GDM1 (cell line): ENCODE measurements at regions not wholly inside any gene's neighbourhood (a gene's known extent, or its start where the extent isn't known, plus 50 kb on each side); places are given as distances from the start of the nearest gene placed in this dataset.

Experiments
- DNase-seq: peaks from one replicate; lab custom pipeline; 2025; lab: John Stamatoyannopoulos, UW

DNA sequence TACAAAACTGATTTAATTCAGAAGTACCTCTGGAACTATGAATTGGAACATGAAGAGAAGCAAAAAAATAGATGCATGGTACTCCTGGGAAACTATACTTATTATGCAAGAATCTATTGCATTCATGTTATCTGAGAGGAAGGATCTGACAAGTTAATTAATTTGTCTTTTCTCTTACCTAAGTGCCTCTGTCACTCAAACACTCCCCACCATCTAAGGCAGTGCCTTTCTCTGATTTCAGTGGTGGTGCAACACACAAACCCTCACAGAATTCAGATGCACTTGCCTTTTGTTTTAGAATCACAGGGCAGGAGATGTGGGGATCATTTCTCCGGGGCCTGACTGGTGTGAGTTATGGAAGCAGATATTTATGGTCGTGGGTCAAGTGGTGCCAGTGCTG, 52.5 kb upstream of the C9orf72 start:
- no peak for DNase-seq

DNA sequence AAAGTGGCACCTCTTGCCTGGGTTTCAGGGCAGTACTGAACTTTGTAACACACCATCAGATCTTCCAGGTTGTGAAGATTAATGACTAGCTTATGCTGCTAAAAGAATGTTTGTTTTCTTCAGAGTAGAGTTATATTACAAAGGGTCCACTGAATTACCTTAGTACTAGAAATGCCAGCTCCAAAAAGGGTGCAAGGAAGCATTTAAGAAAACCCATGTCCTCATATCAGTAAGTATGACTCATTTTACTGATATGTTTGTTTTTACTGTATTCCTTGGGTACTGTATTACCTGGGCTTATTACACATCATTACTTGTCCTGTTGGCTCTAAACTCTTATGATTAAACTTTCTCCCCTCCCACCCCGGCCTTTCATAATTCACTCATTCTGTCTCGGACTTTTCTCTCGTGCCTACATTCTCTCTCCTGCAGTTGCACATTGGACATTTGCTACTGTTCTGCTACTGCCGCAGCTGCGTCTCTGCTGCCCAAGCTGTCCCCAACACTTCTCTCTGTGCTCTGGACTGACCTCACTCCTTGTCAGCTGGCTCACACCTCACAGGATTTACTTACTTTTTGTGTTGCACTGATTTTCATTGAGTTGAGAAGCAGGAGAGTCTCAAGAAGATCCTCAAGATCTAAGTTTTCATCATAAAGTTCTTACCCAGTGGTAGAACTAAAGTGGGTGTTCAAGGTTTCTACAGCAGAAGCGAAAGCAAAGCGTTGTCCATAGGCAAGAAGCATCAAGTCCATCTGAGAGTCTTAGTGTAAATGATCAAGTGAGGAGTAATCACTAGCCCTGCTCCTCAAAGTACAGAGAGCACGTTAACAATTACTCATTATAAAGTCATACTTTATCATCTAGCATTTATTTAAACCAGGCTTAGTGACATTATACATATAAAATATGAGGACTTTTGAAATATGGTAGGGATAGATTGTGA, 53.2 kb upstream of the C9orf72 start:
- DNase-seq: no peak

DNA sequence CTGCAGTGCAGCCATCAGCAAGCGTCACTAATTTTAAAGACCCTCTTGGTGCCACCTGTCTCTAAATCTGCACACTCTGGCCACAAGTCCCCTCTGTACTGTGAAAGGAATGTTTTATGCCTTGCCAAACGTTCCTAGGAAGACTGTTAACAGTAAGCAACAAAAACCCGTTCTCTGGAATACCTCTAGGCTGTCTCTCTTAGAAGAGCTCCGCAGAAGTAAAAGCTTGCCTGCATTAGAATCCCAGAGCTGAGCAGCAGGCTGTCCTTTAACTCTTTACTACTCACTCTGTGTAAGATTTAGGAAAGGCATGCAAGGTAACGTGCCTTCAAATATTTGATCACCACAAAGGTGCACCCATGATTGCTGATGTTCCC, 53.9 kb upstream of the C9orf72 start:
- no peak for DNase-seq

- no peak for DNase-seq
Observed at GRCh38 chr9:27628311-27628710, 55.0 kb upstream of the C9orf72 start.

DNA sequence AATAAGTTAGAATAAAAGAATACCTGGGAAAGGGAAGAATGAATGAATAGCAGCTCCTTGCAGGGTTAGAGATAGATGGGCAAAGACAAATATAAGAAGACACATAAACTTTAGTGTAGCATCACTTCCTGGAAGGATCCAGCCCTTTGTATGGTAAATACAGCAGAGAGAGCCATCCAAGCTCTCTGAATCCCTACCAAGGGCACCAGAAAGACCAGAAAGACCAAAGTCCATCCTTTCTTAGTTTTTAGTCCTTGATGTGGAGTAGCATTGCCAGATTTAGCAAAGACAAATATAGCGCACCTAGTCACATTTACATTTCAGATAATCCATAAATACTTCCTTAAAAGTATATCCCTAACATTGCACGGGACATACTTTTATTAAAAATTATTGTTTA, 56.1 kb upstream of the C9orf72 start:
- DNase-seq: no peak

- DNase-seq: no peak
Observed at GRCh38 chr9:27632254-27632653, 59.0 kb upstream of the C9orf72 start.

- DNase-seq: no peak
Observed at GRCh38 chr9:27633764-27634163, 60.5 kb upstream of the C9orf72 start.

- no peak for DNase-seq
Observed at GRCh38 chr9:27634879-27635278, 61.6 kb upstream of the C9orf72 start.

- DNase-seq: no peak
Observed at GRCh38 chr9:27638716-27639115, 65.4 kb upstream of the C9orf72 start.

DNA sequence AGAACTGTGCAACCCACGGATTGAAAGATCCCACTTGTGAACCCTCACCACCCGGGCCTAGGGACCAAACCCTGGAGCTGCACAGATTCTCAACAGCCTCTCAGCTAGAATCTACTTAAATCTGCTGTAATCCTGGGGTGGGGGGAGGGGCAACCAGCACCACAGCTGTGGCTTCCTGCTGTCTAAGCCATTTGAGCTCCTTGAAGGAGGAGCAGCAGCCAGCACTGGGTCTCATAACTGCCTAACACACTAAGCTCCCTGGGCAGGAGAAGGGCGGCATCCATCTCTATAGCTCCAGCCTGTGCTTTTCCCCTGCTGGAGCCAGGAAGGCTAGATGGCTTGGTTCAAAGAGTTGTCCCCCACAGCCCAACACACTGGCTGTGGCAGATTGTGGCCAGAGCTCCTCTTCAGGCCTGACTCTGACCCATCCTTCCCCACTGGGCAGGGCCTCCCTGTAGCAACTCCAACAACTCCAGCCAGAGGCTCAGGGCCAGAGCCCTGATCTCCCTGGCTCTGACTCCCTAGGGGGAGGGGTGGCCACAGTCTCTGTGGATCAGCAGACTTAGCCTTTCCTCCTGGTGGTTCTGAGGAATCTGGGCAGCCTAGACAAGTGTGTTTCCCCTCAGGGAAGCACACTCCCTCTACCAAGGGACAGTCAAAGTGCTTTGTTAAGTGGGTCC, 72.0 kb upstream of the C9orf72 start:
- no peak for DNase-seq

DNA sequence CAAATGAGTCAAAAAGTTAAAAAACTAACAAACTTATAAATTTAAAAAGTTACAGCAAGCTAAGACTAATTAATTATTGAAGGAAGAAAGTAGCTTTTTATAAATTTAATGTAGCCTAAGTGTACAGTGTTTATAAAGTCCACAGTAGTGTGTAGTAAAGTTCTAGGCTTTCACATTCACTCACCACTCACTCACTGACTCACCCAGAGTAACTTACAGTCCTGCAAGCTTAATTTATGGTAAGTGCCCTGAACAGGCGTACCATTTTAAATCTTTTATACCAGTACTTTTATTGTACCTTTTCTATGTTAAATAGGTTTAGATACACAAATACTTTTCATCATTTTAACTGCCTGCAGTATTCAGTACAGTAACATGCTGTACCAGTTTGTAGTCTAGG, 80.0 kb upstream of the C9orf72 start:
- no peak for DNase-seq

DNA sequence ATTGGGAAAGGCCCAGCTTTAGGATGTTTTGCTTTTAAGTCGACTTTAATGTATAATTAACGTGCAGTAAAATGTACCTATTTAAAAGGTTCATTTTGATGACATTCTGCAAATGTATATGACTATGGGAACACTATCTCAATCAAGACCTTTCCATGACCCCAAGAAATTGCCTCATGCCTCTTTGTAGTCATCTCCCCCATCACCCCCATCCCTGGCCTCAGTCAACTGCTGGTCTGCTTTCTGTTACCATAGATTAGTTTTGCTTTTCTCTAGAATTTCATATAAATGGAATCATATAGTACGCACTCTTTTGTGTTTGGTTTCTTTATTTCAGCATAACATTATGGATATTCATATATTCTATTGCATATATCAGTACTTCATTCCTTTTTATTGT, 80.7 kb upstream of the C9orf72 start:
- DNase-seq: no peak

- no peak for DNase-seq
Observed at GRCh38 chr9:27654629-27655285, 81.5 kb upstream of the C9orf72 start.

DNA sequence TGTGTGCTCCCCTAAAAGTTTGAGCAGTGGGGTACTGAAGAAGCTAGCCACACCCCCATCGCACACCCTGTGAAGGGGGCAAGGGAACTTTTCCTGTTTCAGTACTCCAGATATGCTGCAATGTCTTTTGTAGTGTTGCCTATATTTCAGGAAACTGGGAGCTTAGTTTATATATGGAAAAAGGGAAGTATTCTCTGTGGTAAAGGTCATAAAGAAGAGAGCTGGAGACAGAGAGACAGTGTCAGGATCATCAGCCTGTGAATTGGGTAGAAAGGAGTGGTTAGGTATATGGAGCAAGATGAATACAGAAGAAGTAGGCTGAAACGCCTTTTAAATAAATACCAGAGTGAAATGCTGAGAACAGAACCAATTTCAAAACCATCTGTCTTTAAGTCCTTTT, 82.2 kb upstream of the C9orf72 start:
- peak; percentile 8 for DNase-seq

- no peak for DNase-seq
Observed at GRCh38 chr9:27659001-27659400, 85.7 kb upstream of the C9orf72 start.

GRCh38 chr9:27659571-27659970, 86.3 kb upstream of the C9orf72 start:
- no peak for DNase-seq

DNA sequence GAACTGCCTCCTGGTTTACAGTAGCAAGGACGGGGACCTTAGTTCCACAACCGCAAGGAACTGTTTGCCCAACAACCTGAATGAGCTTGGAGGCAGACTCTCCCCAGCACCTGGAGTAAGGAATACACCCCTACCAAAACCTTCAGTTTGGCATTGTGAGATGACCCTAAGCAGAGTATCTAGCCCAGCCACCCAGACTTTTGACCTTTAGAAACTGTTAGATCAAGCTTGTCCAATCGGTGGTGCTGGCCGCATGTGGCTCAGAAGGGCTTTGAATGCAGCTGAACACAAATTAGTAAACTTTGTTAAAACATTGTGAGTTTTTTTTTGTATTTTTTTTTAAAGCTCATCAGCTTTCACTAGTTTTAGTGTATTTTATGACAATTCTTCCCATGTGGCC, 86.9 kb upstream of the C9orf72 start:
- no peak for DNase-seq

DNA sequence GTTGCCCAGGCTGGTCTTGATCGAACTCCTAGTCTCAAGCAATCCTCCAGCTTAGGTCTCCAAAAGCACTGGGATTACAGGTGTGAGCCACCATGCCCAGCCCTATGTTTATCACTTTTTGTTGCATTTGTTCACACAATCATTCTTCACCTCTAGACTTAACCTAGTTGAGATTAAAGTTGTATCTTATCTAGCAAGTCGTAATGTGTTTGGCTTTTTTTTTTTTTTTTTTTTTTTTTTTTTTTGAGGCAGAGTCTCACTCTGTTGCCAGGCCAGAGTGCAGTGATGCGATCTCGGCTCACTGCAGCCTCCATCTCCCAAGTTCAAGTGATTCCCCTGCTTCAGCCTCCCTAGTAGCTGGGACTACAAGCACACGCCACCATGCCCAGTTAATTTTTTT, 90.2 kb upstream of the C9orf72 start:
- no peak for DNase-seq

GRCh38 chr9:27664121-27664779, 91.0 kb upstream of the C9orf72 start:
- DNase-seq: no peak

GRCh38 chr9:27665136-27665535, 91.9 kb upstream of the C9orf72 start:
- DNase-seq: no peak

DNA sequence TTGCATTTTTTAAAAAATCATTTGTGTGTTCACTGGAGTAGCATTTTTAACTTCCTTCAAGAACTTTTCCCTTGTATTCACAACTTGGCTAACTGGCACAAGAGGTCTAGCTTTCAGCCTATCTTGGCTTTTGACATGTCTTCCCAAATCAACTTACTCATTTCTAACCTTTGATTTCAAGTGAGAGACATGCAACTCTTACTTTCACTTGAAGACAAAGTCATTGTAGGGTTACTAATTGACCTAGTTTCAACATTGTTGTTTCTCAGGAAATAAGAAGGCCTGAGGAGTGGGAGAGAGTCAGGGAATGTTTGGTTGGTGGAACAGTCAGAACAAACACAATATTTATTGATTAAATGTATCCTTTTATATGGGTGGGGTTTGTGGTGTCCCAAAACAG, 95.0 kb upstream of the C9orf72 start:
- no peak for DNase-seq

DNA sequence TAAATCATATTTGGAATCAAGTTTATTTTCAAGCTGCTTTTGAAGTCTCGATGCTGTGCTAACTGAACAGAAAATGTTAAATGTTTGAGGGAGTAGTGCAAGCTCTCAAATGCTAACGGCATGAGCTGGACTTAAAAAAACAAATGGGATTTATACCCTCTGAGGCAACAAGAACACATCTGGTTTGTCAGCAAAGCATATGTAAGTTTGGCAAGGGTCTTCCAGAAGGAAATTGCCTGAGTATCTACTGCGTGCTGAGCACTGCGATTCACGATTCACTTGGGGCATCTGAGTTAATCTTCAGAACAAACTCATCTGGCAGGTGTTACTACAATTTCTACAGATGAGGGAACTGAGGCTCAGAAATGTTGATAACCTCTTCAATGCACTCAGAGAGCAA, 98.4 kb upstream of the C9orf72 start:
- DNase-seq: no peak
